Stomach (tissue), 4 donors: ENCODE measurements at regions not wholly inside any gene's neighbourhood (a gene's known extent, or its start where the extent isn't known, plus 50 kb on each side); places are given as distances from the start of the nearest gene placed in this dataset.

Source experiments
- CTCF ChIP-seq, 7 experiments: fragments of 450-650 bp in 4 of 7; fragments of 200-600 bp in 3 of 7; sonication (generic) in 3 of 7; IDR thresholded peaks; one replicate each; pipeline ENCODE4 v1.5.1; 2016 to 2019; ENCODE audit warnings: antibody characterized with exemption in 7 of 7, control low read depth in 2 of 7, mild to moderate bottlenecking in 1 of 7
- EP300 ChIP-seq: sonication (generic); formaldehyde crosslinking; IDR thresholded peaks from one replicate; pipeline ENCODE4 v1.6.1; 2017; ENCODE audit warnings: antibody characterized with exemption

GRCh38 chr2:106296182-106296815, 102.2 kb upstream of the UXS1 start:
- TF ChIP-seq CTCF (IDR thresholded peaks at IDR 0.05) (no peak), EP300 (no peak)
